Keratinocyte (primary cell): ENCODE measurements at regions not wholly inside any gene's neighbourhood (a gene's known extent, or its start where the extent isn't known, plus 50 kb on each side); places are given as distances from the start of the nearest gene placed in this dataset.
"Not testable (repeated sequence)": the region's sequence is repeated elsewhere in the genome, so short reads cannot be mapped to it uniquely, and the experiment has no call there.

Source experiments
- DNase-seq: peaks from one replicate; pipeline ENCODE4 v3.0.0-alpha.2; 2011; ENCODE audit warnings: low read depth, missing footprints, low spot score
- FAIRE-seq: peaks from 2 replicates; lab custom pipeline; 2011; peaks lifted over from hg19 to GRCh38; lab: Jason Lieb, UNC
- H2AFZ ChIP-seq: 2 replicates; pipeline ENCODE4 v1.6.0; 2012; ENCODE audit warnings: low read length, control low read depth, inconsistent platforms; ENCODE audit not compliant: control insufficient read depth
- H3K27ac ChIP-seq: 2 replicates; pipeline ENCODE4 v1.5.1; 2011; ENCODE audit warnings: low read length; ENCODE audit not compliant: control insufficient read depth, insufficient read depth
- H3K27me3 ChIP-seq: 3 replicates; pipeline ENCODE4 v1.6.0; 2011; ENCODE audit warnings: low read length; ENCODE audit not compliant: control insufficient read depth, insufficient read depth; ENCODE audit errors: extremely low read depth
- H3K36me3 ChIP-seq, 2 experiments: 2 replicates in 1 of 2; 3 replicates in 1 of 2; pipeline ENCODE4 v1.5.1; 2011; ENCODE audit warnings: low read length in 2 of 2, mild to moderate bottlenecking in 1 of 2; ENCODE audit not compliant: control insufficient read depth in 2 of 2, insufficient read depth in 2 of 2; ENCODE audit errors: extremely low read depth in 1 of 2
- H3K4me1 ChIP-seq: 3 replicates; pipeline ENCODE4 v1.5.1; 2011; ENCODE audit warnings: low read length; ENCODE audit not compliant: control insufficient read depth, insufficient read depth; ENCODE audit errors: extremely low read depth
- H3K4me2 ChIP-seq: 3 replicates; pipeline ENCODE4 v1.6.0; 2011; ENCODE audit warnings: low read depth, low read length; ENCODE audit not compliant: control insufficient read depth, insufficient read depth; ENCODE audit errors: extremely low read depth
- H3K4me3 ChIP-seq, 3 experiments: fragments of 200-600 bp in 1 of 3; sonication (generic) in 1 of 3; 2 replicates in 2 of 3; 3 replicates in 1 of 3; pipeline ENCODE4 v1.5.1; 2011 to 2016; ENCODE audit warnings: low read length in 3 of 3, mild to moderate bottlenecking in 3 of 3, control low read depth in 2 of 3, inconsistent platforms in 1 of 3, low read depth in 1 of 3, mixed read lengths in 1 of 3, mixed run types in 1 of 3, moderate library complexity in 1 of 3; ENCODE audit not compliant: control insufficient read depth in 2 of 3, insufficient read depth in 2 of 3; ENCODE audit errors: extremely low read depth in 1 of 3
- H3K79me2 ChIP-seq: 2 replicates; pipeline ENCODE4 v1.6.0; 2012; ENCODE audit warnings: low read length; ENCODE audit not compliant: control insufficient read depth, insufficient read depth
- H3K9ac ChIP-seq: 3 replicates; pipeline ENCODE4 v1.6.0; 2011; ENCODE audit warnings: low read length; ENCODE audit not compliant: control insufficient read depth, insufficient read depth; ENCODE audit errors: extremely low read depth
- H3K9me1 ChIP-seq: 3 replicates; pipeline ENCODE4 v1.6.0; 2011; ENCODE audit warnings: low read length; ENCODE audit not compliant: control insufficient read depth, insufficient read depth; ENCODE audit errors: extremely low read depth
- H3K9me3 ChIP-seq: 2 replicates; pipeline ENCODE4 v1.5.1; 2012; ENCODE audit warnings: low read depth, low read length; ENCODE audit not compliant: control insufficient read depth
- H4K20me1 ChIP-seq: 3 replicates; pipeline ENCODE4 v1.6.0; 2011; ENCODE audit warnings: low read length; ENCODE audit not compliant: control insufficient read depth, insufficient read depth; ENCODE audit errors: extremely low read depth
- CTCF ChIP-seq, 3 experiments: IDR thresholded peaks in 1 of 3; conservative IDR thresholded peaks in 1 of 3; optimal IDR thresholded peaks in 1 of 3; 2 replicates in 2 of 3; 3 replicates in 1 of 3; pipeline versions ENCODE3 to v1.5.1; 2011; ENCODE audit warnings: low read length in 3 of 3, mild to moderate bottlenecking in 3 of 3, moderate library complexity in 2 of 3, control low read depth in 1 of 3, inconsistent platforms in 1 of 3; ENCODE audit not compliant: insufficient read depth in 2 of 3; ENCODE audit errors: extremely low read depth in 1 of 3
- EZH2 ChIP-seq: IDR thresholded peaks from one replicate; pipeline ENCODE4 v1.6.1; 2012; ENCODE audit warnings: inconsistent platforms, mild to moderate bottlenecking, low read length, moderate library complexity
- dilution Hi-C: fragments of 300-500 bp; cut with MboI; formaldehyde crosslinking; loops from one replicate; pipeline ENCODE4 v1.7.0; 2020; ENCODE audit warnings: low sequenced_read_pairs; ENCODE audit not compliant: extremely low pct_ligation_motif_present

GRCh38 chr4:64799751-64800150 is 390.5 kb upstream of the TECRL start:
- no peak for FAIRE-seq
- Histone ChIP-seq H3K9me3 (no peaks in the 10 kb centered on the region), H3K9ac (no peak overlapping the region), H3K27me3 (no peaks in the 10 kb centered on the region), H3K36me3 (no peaks in the 10 kb centered on the region), H3K9me1 (no peaks in the 10 kb centered on the region), H3K4me1 (no peaks in the 10 kb centered on the region), H3K4me2 (no peak overlapping the region), H3K79me2 (no peaks in the 10 kb centered on the region), H3K4me3 (no peak overlapping the region), H2AFZ (no peak overlapping the region), H4K20me1 (no peaks in the 10 kb centered on the region), H3K27ac (no peak overlapping the region)
- DNase-seq, result no peak
- no peak for TF ChIP-seq CTCF (optimal IDR thresholded peaks at IDR 0.05 in 1 of 3, IDR thresholded peaks at IDR 0.05 in 1 of 3, conservative IDR thresholded peaks at IDR 0.05 in 1 of 3; ENCODE audit: extremely low read depth in 1 of 3, insufficient read depth in 2 of 3, low read length in 3 of 3)
- TF ChIP-seq EZH2, result no peak
- dilution Hi-C loops, result no loop called here

GRCh38 chr4:64798828-64799227 is 389.6 kb upstream of the TECRL start:
- H3K4me1 ChIP-seq, H4K20me1 ChIP-seq, H3K27ac ChIP-seq, dilution Hi-C loops, FAIRE-seq, H3K27me3 ChIP-seq, H3K9me1 ChIP-seq, H2AFZ ChIP-seq, H3K79me2 ChIP-seq, H3K9ac ChIP-seq, DNase-seq, H3K36me3 ChIP-seq, H3K4me2 ChIP-seq, H3K4me3 ChIP-seq, H3K9me3 ChIP-seq: not testable (repeated sequence)

GRCh38 chr4:64796581-64796980 is 387.3 kb upstream of the TECRL start:
- no peak overlapping the region for H3K27ac ChIP-seq
- no peaks in the 10 kb centered on the region for H3K27me3 ChIP-seq
- TF ChIP-seq CTCF (optimal IDR thresholded peaks at IDR 0.05 in 1 of 3, IDR thresholded peaks at IDR 0.05 in 1 of 3, conservative IDR thresholded peaks at IDR 0.05 in 1 of 3; ENCODE audit: extremely low read depth in 1 of 3, insufficient read depth in 2 of 3, low read length in 3 of 3) (no peak), EZH2 (no peak)
- H3K4me3 ChIP-seq, result no peak overlapping the region
- H3K9me1 ChIP-seq, result no peaks in the 10 kb centered on the region
- no peaks in the 10 kb centered on the region for H3K4me1 ChIP-seq
- no peaks in the 10 kb centered on the region for H4K20me1 ChIP-seq
- no peak overlapping the region for H2AFZ ChIP-seq
- no peak overlapping the region for H3K9ac ChIP-seq
- dilution Hi-C loops, result no loop called here
- DNase-seq (no peak), FAIRE-seq (no peak)
- no peaks in the 10 kb centered on the region for H3K9me3 ChIP-seq
- H3K4me2 ChIP-seq, result no peak overlapping the region
- no peaks in the 10 kb centered on the region for H3K79me2 ChIP-seq
- no peaks in the 10 kb centered on the region for H3K36me3 ChIP-seq
